ENCODE measurements at regions not wholly inside any gene's neighbourhood (a gene's known extent, or its start where the extent isn't known, plus 50 kb on each side); places are given as distances from the start of the nearest gene placed in this dataset.

DNA sequence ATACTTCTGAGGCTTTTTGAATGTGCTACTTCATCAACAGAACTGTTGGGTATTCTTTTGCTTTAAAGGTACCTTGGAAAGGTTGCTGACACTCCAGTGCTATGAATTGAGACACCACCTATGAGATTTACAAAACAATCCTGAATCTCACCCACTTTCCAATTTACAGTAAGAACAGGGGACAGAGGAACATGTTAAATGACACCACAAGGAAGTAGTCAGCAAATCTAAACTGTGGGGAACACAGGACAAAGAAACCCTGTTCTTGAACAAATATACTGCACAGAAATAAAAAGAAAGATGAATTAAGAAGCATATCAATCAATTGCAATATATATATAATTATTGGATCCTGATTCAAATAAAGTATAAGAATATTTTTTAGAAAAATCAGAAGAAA, 216.7 kb upstream of the ARID1B start:
- no peak for DNase-seq

DNA sequence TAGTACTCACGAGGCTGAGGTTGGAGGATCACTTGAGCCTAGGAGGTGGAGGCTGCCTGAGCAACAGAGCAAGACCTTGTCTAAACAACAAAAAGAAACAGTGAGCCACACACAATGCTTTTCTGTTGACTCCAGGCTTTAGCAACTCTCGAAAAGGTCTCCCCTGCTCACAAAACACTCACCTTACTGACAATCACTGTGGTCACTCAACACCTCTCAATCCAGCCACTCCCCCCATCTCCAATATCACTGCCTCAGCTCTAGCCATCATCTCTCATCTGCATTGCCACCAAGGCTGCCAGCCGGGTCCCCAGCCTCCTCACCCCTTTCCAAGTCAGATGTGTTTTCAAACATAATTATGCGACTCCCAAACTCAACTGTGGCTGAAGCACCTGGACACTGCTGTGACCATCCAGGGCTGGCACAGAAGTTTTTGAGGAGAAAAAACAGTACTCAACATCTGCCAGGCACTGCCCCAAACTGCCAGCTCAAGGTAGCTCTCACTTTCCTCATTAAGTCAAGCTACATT, 218.0 kb upstream of the ARID1B start:
- no peak for DNase-seq

DNA sequence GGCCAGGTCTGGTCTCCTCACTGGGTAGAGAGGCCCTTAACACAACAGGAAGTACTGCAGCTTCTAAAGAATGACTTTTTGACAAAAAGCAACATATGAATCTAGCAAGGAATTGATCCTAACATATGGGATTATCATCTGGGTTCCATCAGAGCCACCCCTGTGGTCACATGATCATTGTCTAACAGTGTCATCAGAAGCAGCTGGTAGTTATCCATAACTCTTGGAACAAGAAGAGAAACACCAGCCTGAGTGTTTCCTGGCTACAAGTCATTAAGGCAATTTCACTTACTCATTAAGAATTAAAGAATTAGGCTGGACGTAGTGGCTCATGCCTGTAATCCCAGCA, 219.3 kb upstream of the ARID1B start:
- no peak for DNase-seq

DNA sequence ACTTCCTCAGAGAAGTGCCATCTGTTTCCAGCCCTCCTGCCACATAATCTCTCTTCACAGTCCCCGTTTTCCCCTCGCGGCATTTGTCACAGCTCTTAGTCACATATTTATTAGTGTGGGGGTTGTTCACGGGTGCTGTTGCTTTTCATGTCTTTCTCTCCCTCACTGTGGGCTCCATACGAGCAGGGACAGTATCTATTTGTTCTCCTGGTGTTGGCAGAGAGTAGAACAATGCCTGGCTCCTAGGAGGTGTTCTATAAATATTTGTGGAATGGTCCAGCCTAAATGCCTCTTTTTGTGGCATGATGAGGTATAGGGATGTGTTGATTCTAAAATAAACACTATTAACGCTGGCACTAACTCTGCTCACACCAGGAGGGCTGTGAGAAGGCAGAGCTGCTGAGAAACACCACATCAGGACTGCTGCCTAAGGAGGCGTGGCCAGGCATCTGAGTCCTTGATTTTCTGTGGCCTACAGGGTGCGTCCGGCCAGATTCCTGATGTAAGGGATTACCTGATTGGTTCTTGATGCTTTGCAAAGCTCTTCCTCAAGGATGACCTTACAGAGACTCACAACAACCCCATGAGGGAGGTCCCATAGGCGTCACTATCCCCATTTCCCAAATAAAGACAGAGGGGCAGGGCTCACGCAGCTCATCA, 219.8 kb upstream of the ARID1B start:
- no peak for DNase-seq

DNA sequence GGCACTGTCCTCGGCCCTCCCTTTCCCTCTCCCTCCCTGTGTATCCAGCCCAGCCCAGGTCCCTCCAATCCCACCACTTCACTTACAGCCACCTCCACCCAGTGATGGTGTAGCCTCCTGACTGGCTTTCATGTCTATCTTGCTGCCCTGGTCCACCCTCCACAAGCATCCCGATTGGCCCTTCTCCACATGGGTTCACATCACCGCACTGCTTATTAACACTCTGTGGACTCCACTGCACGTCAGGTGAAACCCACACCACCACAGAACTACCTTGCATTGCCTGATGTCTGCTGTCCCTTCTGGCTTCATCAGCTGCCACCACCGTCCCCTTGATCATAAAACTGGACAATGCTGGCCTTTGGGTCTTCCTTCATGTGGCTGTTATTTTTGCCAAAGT, 220.4 kb upstream of the ARID1B start:
- DNase-seq = no peak

DNA sequence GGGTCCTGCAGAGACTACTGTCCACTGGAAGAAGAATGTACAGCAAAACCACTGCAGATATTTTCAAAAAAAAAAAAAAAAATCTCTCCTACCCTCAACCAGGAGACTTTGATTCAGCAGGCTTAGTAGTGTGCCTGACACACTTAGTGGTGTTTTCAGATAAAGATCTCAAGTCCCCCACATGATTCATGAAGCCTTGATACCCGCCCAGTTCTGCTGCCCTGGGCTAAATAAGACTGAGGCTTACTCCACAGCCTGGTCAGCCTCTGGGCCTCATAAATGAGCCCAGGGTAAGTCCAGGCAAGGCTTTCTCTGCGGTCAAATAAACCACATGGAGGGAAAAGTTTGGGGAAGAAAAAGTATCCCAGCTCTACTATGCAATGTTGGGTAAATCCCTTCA, 222.1 kb upstream of the ARID1B start:
- no peak for DNase-seq

DNA sequence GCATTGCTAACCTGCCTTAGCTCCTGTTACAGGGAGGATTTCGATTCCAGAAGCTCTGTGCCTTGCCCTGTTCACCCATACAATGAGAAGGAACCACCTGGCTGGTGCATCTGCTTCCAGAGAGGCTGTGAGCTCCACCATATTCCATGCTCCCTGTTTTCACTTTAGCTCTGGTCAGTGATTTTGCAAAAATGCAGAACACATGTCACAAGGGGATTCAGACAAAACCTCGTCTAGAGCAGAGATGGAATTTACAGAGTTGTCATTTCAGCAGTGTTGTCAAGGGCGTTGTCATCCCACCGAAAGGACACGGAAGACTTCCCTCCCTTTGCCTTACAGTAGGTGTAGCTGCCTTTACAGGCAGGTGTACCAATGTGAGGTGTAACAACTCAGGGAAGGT, 223.0 kb upstream of the ARID1B start:
- DNase-seq = no peak

DNA sequence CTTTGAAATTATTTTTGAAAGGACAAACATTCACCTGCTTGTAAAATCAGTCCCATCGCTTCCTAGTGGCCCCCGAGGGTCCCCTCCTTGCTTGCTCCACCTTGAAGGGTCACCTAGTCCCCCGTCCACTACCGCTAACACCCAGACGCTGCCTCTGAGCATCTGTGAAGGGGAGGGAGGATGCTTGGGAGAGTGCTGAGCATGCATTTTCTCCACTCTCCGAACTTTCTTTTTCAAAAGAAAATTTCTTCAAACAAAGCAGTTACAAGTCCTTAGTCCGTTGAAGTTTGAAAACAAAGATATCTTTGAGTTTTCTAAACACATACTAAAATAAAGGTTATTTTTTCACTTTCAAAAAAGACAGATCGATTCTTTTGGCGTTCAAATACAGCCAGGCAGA, 224.3 kb upstream of the ARID1B start:
- no peak for DNase-seq

DNA sequence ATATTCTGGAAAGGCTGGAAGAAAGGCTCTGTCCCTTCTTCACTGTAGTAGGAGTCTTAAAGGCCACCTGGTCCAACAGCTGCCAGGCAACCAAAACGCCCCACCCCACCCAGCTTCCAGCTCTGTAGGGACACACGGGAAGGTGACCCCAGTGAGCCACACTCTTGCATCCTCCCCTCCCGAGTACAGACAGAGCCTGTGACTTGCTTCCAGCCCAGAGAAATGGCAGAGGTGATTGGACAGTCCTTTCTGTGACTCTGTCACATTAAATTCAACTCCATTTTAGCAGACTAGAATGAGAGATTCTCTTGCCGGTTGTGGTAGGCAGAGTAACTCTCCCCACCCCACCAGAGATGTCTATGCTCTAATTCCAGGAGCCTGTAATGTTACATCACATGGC, 226.2 kb upstream of the ARID1B start:
- no peak for DNase-seq

DNA sequence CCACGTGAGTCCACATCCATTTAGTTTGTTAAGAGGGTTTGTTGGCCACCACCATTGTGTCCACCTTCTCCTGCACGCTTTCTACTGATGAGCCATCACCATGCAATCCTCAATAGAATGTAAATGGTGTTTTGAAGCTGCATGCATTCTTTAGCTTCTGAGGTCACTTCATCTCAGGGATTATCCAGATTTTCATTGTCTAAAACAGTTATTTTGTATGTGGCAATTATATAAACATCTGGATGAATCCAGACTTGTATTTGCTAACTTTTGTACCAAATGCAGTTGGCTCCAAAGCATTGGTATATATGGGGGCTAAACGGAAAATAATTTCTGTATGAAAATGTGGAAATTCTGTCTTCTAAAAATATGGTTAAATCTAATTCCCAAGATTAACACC, 231.2 kb upstream of the ARID1B start:
- no peak for DNase-seq

DNA sequence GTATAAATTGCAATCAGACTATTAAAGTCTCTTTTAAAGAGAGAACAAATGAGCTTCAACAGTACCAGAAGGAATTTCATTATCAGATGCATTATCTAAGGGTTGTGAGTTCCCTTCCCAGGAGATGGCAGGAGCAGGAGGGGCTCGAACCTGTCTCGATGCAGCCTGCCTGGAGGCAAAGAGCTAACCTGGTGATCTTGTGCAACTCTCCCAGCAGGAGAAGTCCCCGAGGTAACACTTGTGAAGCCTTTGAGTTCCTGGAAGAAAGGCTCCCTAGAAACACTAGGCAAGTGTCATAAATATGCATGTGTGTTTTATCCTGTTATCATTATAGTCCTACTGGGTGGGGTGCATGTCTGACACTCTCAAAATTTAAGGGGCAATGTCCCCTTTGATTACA, 232.2 kb upstream of the ARID1B start:
- no peak for DNase-seq

DNA sequence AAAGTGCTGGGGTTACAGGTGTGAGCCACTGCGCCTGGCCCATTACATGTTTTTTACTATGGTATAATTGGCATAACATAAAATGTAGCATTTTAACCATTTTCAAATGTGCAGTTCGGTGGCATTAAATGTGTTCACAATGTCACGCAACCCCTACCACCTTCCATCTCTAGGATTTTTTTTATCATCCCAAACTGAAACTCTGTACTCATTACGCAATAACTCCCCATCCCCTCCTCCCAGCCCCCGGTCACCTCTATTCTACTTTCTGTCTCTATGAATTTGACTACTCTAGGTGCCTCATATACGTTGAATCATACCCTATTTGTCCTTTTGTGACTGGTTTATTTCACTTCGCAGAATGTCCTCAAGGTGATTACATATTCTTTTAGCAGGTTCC, 233.1 kb upstream of the ARID1B start:
- DNase-seq = no peak

DNA sequence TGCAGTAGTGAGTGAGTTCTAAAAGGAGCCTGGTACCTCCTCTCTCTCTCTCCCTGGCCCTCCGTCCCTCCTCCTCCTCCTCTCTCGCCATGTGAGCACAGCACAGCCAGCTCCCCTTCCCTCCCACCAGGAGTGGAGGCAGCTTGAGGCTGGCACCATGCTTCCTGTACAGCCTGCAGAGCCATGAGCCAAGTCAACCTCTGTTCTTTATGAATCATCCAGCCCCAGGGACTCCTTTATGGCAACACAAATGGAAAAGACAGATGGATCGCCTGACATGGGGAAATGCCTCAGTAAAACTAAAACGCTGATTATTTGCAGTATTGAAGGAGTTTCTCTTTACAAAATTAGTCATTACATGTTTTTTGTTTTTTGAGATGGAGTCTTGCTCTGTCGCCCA, 233.7 kb upstream of the ARID1B start:
- no peak for DNase-seq

DNA sequence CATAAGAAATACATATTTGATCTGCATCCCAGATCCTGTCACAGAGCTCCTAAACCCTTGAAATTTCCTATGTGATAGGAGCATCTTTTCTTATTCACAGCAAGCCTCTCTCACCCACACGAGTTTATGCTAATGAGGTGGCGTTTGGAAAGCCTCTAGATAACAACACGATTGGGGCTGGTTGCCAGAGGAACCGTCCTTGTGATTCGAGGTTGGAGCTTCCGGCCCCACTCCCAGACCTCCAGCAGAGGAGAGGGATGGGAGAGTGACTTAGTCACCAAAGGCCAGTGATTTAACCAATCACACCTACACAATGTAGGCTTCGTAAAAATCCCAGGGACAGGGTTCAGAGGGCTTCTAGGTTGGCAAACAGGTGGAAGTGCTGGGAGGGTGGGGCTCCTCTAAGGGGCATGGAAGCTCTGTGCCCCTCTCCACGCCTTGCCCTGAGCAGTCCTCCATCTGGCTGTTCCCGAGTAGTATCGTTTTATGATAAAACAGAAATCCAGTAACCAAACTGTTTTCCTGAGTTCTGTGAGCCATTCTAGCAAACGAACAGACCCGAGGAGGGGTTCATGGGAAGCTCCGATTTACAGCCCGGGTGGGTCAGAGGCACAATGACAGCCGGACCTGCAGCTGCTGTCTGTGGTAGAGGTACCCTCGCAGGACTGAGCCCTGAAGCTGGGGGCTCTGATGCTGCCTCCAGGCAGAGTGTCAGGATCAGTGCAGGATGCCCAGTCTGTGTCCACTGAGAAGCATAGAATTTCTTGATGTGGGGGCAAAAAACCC, 238.1 kb upstream of the ARID1B start:
- no peak for DNase-seq

DNA sequence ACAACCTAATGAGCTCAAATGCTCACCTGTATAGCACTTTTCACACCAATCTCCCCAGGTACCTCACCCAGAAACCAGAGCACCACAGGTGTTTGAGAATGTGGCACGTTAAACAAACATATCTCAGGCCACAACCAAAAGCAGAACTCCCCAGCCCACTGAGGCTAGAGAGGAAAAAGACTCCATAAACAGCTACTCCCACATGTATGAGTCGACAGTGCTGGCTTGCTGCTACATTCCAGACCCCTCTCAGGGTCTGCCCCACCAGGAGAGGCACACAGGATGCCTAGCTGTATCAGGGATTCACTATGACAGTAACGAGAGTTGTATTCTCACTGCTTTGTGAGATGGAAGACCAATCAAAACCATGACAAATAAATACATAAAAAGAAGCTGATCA, 242.6 kb upstream of the ARID1B start:
- no peak for DNase-seq

DNA sequence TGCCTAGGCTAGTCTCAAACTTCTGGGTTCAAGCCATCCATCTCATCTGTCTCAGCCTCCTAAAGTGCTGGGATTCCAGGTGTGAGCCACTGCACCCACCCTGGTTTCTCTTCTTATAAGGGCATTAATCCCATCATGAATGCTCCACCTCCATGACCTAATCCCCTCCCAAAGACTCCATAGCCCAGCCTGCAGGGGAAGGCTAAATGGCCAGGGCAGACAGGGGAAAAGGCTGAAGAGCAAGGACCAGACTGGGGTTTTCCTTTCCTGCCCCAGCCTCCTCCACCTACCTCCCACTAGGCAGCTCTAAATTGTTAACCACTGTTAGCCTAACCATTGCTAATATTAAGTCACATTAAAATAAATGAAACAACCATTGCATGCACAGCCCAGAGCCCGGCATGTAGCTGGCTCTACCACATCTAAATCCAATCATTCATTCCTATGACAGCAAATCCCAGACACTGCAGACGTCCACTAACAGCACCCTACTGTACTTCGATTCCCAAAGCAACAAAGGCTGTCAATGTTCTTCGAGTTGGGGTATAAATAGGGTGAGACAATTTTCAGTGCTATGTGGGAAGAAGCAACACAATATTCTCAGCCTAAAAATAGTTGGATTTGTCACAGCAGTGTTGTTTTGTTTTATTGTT, 243.2 kb upstream of the ARID1B start:
- no peak for DNase-seq

DNA sequence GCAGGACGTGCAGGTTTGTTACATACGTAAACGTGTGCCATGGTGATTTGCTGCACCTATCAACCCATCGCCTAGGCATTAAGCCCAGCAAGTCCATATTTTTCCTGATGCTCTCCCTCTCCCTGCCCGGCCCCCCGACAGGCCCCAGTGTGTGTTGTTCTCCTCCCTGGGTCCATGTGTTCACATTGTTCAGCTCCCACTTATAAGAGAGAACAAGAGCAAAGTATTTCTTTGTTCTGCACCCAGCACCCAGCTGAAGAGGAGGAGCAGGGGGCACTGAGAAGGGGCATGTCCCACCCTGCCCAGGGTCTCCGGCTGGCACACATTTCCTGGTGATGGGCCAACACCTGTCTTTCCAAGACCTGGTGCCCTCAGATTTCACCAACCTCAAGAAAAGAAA, 251.1 kb upstream of the ARID1B start:
- DNase-seq = no peak

DNA sequence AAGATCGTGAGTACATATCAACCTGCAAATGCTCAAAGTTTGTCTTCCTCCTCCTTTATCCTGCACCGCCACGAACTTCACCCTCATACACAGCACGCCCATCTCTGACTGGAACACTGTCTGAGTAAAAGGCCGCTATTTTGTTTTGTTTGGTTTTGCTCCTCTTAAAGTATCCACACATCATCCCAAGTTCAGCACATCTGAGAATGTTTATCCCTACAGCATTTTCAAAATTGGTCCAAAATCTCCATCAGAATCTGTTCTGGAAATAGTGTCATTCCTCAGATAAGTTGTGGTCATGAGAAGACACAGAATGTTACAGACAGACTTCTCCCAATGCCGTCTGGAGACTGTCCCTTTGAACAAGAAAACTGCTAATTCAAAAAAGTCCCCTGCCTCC, 251.6 kb upstream of the ARID1B start:
- no peak for DNase-seq

DNA sequence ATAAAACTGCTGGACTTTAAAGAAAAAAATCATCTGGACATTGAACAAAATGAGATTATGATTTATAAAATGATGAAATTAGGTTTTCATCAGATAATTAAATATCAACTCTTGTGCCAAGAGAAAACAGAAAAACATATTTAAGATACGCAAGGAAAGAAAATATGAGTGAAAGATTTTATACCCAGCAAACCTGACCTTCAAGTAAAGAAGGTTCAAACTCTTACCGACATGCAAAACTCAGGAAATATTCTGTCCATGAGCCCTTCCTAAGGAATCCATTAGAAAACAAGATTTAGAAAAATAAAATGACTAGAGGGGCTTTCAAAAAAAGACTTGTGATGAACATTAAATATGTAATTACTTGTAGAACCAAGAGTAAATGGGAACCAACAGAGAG, 257.2 kb upstream of the ARID1B start:
- no peak for DNase-seq

DNA sequence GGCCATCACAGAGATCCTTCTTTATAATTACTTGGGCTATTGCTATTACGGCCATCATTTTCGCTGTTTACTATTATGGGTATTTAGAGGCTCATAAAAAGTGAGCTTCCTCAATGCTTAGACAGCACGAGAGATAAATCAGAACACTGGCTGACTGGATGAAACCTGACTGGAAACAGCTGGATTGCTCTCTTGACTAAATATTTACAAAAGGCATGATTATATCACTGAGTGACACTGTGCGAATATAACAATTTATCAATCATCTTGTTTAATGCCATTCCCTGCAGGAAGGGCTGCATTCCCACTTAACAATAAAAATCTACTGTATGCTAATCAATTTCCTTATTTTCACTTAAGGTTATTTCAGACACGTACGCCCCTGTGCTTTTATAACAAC, 260.1 kb upstream of the ARID1B start:
- DNase-seq = no peak

DNA sequence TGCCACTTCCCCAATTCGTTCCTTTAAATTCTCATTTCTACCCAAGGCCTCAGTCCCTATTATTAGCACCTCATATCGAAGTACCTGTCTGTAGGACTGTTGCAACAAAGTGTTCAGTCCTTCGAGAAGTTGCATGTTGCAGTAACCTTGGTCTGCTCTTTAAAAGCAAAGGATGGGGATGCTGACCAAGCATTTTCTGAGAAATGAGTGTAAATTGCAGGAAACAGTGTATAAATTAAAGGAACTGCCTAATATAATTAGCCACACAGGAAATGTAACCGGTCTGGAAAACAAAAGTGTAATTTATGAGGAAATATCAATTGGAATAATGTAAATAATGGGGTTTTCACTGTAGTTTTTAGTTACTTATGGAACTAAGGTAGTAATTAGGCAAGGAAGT, 261.9 kb upstream of the ARID1B start:
- no peak for DNase-seq

DNA sequence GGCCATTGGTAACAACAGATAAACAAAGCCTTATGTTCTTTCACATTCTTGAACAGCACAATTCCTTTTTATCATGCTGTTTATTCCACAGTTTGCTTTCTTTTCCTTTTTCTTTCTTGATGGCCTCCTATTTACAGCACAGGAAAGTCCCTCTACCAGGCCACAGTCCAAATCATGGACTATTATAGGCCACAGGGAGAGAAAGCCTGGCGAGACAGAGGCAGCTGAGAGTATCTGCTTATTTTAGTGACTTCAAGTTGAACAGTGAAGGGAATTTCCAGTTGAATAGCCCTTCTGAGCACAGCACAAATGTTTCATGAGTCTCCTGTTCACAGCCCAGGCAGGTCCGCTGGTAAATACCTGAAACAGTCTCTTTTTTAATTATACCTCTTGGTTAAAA, 263.7 kb upstream of the ARID1B start:
- no peak for DNase-seq

DNA sequence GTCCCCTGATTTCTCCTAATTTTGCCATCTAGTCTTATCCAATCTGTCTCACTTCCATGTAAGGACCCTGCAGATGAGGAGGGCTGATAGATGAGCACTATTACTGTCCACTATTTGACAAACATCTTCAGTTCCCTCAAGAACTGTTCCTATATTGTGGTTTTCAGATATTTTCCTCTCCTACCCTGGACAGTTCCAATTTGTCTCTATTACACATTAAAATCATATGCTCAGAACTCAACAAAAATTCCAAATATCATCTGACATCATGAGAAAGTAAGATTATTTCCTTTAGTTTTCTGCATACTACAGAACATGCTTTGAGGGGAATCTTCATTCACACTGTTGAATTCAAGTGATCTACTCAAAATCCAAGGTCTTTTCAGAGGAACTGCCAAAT, 265.6 kb upstream of the ARID1B start:
- DNase-seq = no peak

DNA sequence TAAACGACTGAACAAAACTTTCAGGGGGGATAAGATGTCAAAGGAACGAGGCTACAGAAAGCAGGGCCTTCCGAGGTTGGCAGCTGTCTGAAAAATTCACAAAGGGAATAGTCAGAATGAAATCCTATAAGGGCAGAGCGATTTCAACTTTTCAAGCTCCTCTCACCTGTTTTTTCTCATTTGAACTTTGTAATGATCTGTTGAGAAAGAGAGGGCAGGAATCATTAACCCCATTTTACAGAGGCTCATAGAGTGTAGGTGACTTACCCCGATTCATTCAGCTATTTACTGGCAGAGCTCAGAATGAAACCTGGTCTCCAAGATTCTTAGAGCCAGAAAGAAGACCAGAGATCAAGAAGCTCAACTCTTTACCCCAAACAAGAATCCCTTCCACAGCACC, 266.1 kb upstream of the ARID1B start:
- no peak for DNase-seq
